ENCODE measurements at regions not wholly inside any gene's neighbourhood (a gene's known extent, or its start where the extent isn't known, plus 50 kb on each side); places are given as distances from the start of the nearest gene placed in this dataset.

GRCh38 chr12:105775343-105775742, 363.4 kb downstream of the NUAK1 start:
- Histone ChIP-seq H3K4me1 (ENCODE audit: low read length) (no peaks in the 10 kb centered on the region), H3K4me2 (ENCODE audit: low read depth, low read length, poor library complexity, severe bottlenecking) (no peak overlapping the region), H3K27ac (ENCODE audit: low read length) (no peak overlapping the region), H3K9ac (ENCODE audit: low read length) (no peak overlapping the region), H3K79me2 (ENCODE audit: low read length) (no peaks in the 10 kb centered on the region), H3K9me2 (replicated peaks; ENCODE audit: insufficient read depth, low read length) (no peaks in the 10 kb centered on the region), H3K27me3 (ENCODE audit: low read length) (no peaks in the 10 kb centered on the region), H4K20me1 (ENCODE audit: insufficient read depth, low read depth, low read length) (no peaks in the 10 kb centered on the region), H3K9me3 (ENCODE audit: low read length) (no peaks in the 10 kb centered on the region), H3K4me3 (ENCODE audit: low read length) (no peak overlapping the region), H3K36me3 (ENCODE audit: insufficient read depth, low read length) (no peaks in the 10 kb centered on the region), H2AFZ (ENCODE audit: low read length) (no peak overlapping the region)
- DNase-seq, result no peak

GRCh38 chr12:105783983-105784947, 354.5 kb downstream of the NUAK1 start:
- Histone ChIP-seq H3K4me1 (ENCODE audit: low read length) (peaks cover 10% of the 10 kb centered on the region), H4K20me1 (ENCODE audit: insufficient read depth, low read depth, low read length) (no peaks in the 10 kb centered on the region), H3K4me2 (ENCODE audit: low read depth, low read length, poor library complexity, severe bottlenecking) (no peak overlapping the region), H2AFZ (ENCODE audit: low read length) (no peak overlapping the region), H3K9me2 (replicated peaks; ENCODE audit: insufficient read depth, low read length) (no peaks in the 10 kb centered on the region), H3K9ac (ENCODE audit: low read length) (no peak overlapping the region), H3K4me3 (ENCODE audit: low read length) (no peak overlapping the region), H3K9me3 (ENCODE audit: low read length) (no peaks in the 10 kb centered on the region), H3K27ac (ENCODE audit: low read length) (no peak overlapping the region), H3K36me3 (ENCODE audit: insufficient read depth, low read length) (no peaks in the 10 kb centered on the region), H3K27me3 (ENCODE audit: low read length) (no peaks in the 10 kb centered on the region), H3K79me2 (ENCODE audit: low read length) (no peaks in the 10 kb centered on the region)
- DNase-seq, result peak; percentile 46

- no peaks in the 10 kb centered on the region for H3K4me1 ChIP-seq (ENCODE audit: low read length)
- no peaks in the 10 kb centered on the region for H3K9me3 ChIP-seq (ENCODE audit: low read length)
- DNase-seq, result no peak
- no peaks in the 10 kb centered on the region for H4K20me1 ChIP-seq (ENCODE audit: insufficient read depth, low read depth, low read length)
- H3K4me2 ChIP-seq (ENCODE audit: low read depth, low read length, poor library complexity, severe bottlenecking), result no peak overlapping the region
- no peaks in the 10 kb centered on the region for H3K36me3 ChIP-seq (ENCODE audit: insufficient read depth, low read length)
- no peak overlapping the region for H2AFZ ChIP-seq (ENCODE audit: low read length)
- no peaks in the 10 kb centered on the region for H3K9me2 ChIP-seq (replicated peaks; ENCODE audit: insufficient read depth, low read length)
- H3K27ac ChIP-seq (ENCODE audit: low read length), result no peak overlapping the region
- H3K9ac ChIP-seq (ENCODE audit: low read length), result no peak overlapping the region
- no peaks in the 10 kb centered on the region for H3K79me2 ChIP-seq (ENCODE audit: low read length)
- no peaks in the 10 kb centered on the region for H3K27me3 ChIP-seq (ENCODE audit: low read length)
- no peak overlapping the region for H3K4me3 ChIP-seq (ENCODE audit: low read length)
These were observed 345.3 kb downstream of the NUAK1 start for GRCh38 chr12:105793421-105793820.

GRCh38 chr12:105798256-105798845, 340.4 kb downstream of the NUAK1 start:
- no peak for DNase-seq
- Histone ChIP-seq H3K4me3 (ENCODE audit: low read length) (no peak overlapping the region), H3K79me2 (ENCODE audit: low read length) (no peaks in the 10 kb centered on the region), H3K9ac (ENCODE audit: low read length) (no peak overlapping the region), H4K20me1 (ENCODE audit: insufficient read depth, low read depth, low read length) (no peaks in the 10 kb centered on the region), H3K27me3 (ENCODE audit: low read length) (no peaks in the 10 kb centered on the region), H3K9me3 (ENCODE audit: low read length) (no peaks in the 10 kb centered on the region), H3K36me3 (ENCODE audit: insufficient read depth, low read length) (no peaks in the 10 kb centered on the region), H3K4me1 (ENCODE audit: low read length) (no peaks in the 10 kb centered on the region), H3K4me2 (ENCODE audit: low read depth, low read length, poor library complexity, severe bottlenecking) (no peak overlapping the region), H2AFZ (ENCODE audit: low read length) (no peak overlapping the region), H3K9me2 (replicated peaks; ENCODE audit: insufficient read depth, low read length) (peaks cover 6% of the 10 kb centered on the region; the same call in 1 of the 2 replicates), H3K27ac (ENCODE audit: low read length) (no peak overlapping the region)

- no peak overlapping the region for H2AFZ ChIP-seq (ENCODE audit: low read length)
- H3K9ac ChIP-seq (ENCODE audit: low read length), result no peak overlapping the region
- H3K4me2 ChIP-seq (ENCODE audit: low read depth, low read length, poor library complexity, severe bottlenecking), result no peak overlapping the region
- no peaks in the 10 kb centered on the region for H3K4me1 ChIP-seq (ENCODE audit: low read length)
- no peaks in the 10 kb centered on the region for H3K9me3 ChIP-seq (ENCODE audit: low read length)
- H3K4me3 ChIP-seq (ENCODE audit: low read length), result no peak overlapping the region
- no peaks in the 10 kb centered on the region for H3K36me3 ChIP-seq (ENCODE audit: insufficient read depth, low read length)
- no peak for DNase-seq
- H3K9me2 ChIP-seq (replicated peaks; ENCODE audit: insufficient read depth, low read length), result peaks cover 6% of the 10 kb centered on the region; the same call in 1 of the 2 replicates
- no peaks in the 10 kb centered on the region for H3K27me3 ChIP-seq (ENCODE audit: low read length)
- H3K27ac ChIP-seq (ENCODE audit: low read length), result no peak overlapping the region
- H3K79me2 ChIP-seq (ENCODE audit: low read length), result no peaks in the 10 kb centered on the region
- H4K20me1 ChIP-seq (ENCODE audit: insufficient read depth, low read depth, low read length), result no peaks in the 10 kb centered on the region
These were observed 339.7 kb downstream of the NUAK1 start for GRCh38 chr12:105799103-105799502.

GRCh38 chr12:105801351-105801750, 337.4 kb downstream of the NUAK1 start:
- H3K4me2 ChIP-seq (ENCODE audit: low read depth, low read length, poor library complexity, severe bottlenecking), result no peak overlapping the region
- H3K79me2 ChIP-seq (ENCODE audit: low read length), result no peaks in the 10 kb centered on the region
- no peaks in the 10 kb centered on the region for H3K36me3 ChIP-seq (ENCODE audit: insufficient read depth, low read length)
- DNase-seq, result no peak
- H3K27me3 ChIP-seq (ENCODE audit: low read length), result no peaks in the 10 kb centered on the region
- no peaks in the 10 kb centered on the region for H3K4me1 ChIP-seq (ENCODE audit: low read length)
- H3K9ac ChIP-seq (ENCODE audit: low read length), result no peak overlapping the region
- H3K9me2 ChIP-seq (replicated peaks; ENCODE audit: insufficient read depth, low read length), result peaks cover 6% of the 10 kb centered on the region; the same call in 1 of the 2 replicates
- H4K20me1 ChIP-seq (ENCODE audit: insufficient read depth, low read depth, low read length), result no peaks in the 10 kb centered on the region
- no peak overlapping the region for H3K27ac ChIP-seq (ENCODE audit: low read length)
- H3K4me3 ChIP-seq (ENCODE audit: low read length), result no peak overlapping the region
- no peaks in the 10 kb centered on the region for H3K9me3 ChIP-seq (ENCODE audit: low read length)
- no peak overlapping the region for H2AFZ ChIP-seq (ENCODE audit: low read length)

- Histone ChIP-seq H3K27ac (ENCODE audit: low read length) (no peak overlapping the region), H2AFZ (ENCODE audit: low read length) (no peak overlapping the region), H3K4me3 (ENCODE audit: low read length) (no peak overlapping the region), H3K27me3 (ENCODE audit: low read length) (no peaks in the 10 kb centered on the region), H3K4me1 (ENCODE audit: low read length) (no peaks in the 10 kb centered on the region), H4K20me1 (ENCODE audit: insufficient read depth, low read depth, low read length) (no peaks in the 10 kb centered on the region), H3K9me2 (replicated peaks; ENCODE audit: insufficient read depth, low read length) (peaks cover 6% of the 10 kb centered on the region; the same call in 1 of the 2 replicates), H3K9ac (ENCODE audit: low read length) (no peak overlapping the region), H3K79me2 (ENCODE audit: low read length) (no peaks in the 10 kb centered on the region), H3K4me2 (ENCODE audit: low read depth, low read length, poor library complexity, severe bottlenecking) (no peak overlapping the region), H3K36me3 (ENCODE audit: insufficient read depth, low read length) (no peaks in the 10 kb centered on the region), H3K9me3 (ENCODE audit: low read length) (no peaks in the 10 kb centered on the region)
- DNase-seq, result no peak
These were observed 335.5 kb downstream of the NUAK1 start for GRCh38 chr12:105803292-105803691.

- H3K9ac ChIP-seq (ENCODE audit: low read length), result no peak overlapping the region
- H3K9me2 ChIP-seq (replicated peaks; ENCODE audit: insufficient read depth, low read length), result no peaks in the 10 kb centered on the region
- no peak overlapping the region for H3K27ac ChIP-seq (ENCODE audit: low read length)
- no peaks in the 10 kb centered on the region for H4K20me1 ChIP-seq (ENCODE audit: insufficient read depth, low read depth, low read length)
- H3K4me1 ChIP-seq (ENCODE audit: low read length), result no peaks in the 10 kb centered on the region
- no peak overlapping the region for H3K4me3 ChIP-seq (ENCODE audit: low read length)
- no peaks in the 10 kb centered on the region for H3K9me3 ChIP-seq (ENCODE audit: low read length)
- no peaks in the 10 kb centered on the region for H3K27me3 ChIP-seq (ENCODE audit: low read length)
- H3K79me2 ChIP-seq (ENCODE audit: low read length), result no peaks in the 10 kb centered on the region
- no peak overlapping the region for H2AFZ ChIP-seq (ENCODE audit: low read length)
- no peaks in the 10 kb centered on the region for H3K36me3 ChIP-seq (ENCODE audit: insufficient read depth, low read length)
- no peak for DNase-seq
- H3K4me2 ChIP-seq (ENCODE audit: low read depth, low read length, poor library complexity, severe bottlenecking), result no peak overlapping the region
These were observed 334.0 kb downstream of the NUAK1 start for GRCh38 chr12:105804591-105805265.

All from Karpas-422 (cell line).